ENCODE measurements at regions not wholly inside any gene's neighbourhood (a gene's known extent, or its start where the extent isn't known, plus 50 kb on each side); places are given as distances from the start of the nearest gene placed in this dataset.

DNA sequence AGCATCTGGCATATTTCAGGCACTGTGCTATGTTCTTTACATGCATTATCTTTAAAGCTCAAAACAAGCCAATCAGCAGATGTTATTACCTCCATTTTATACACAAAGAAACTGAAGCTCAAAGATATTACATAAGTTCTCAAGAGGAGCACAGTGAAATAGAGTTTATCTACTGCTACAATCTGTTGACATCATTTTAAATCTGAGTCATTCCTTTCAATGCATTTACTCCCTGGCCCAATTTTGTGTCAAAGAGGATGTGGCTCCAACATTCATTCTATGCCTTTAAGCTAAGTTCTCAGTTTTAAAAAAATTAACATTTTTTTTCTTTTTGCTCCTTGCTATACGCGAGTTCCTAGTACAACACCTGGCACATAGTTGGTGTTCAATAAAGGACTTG is 486.3 kb upstream of the ZNF462 start:
- TF ChIP-seq SUZ12 (IDR thresholded peaks at IDR 0.05; ENCODE audit: extremely low read depth, insufficient read depth, insufficient read length) (no peak), YY1 (IDR thresholded peaks at IDR 0.05; ENCODE audit: insufficient read depth, insufficient read length) (no peak)
